Esophagus squamous epithelium (tissue), 4 donors: ENCODE measurements at regions not wholly inside any gene's neighbourhood (a gene's known extent, or its start where the extent isn't known, plus 50 kb on each side); places are given as distances from the start of the nearest gene placed in this dataset.

Source experiments
- POLR2A ChIP-seq, 4 donors: fragments of 450-650 bp; IDR thresholded peaks; one replicate each; pipeline ENCODE4 v1.6.1; 2017; ENCODE audit warnings: antibody characterized with exemption in 4 of 4, mild to moderate bottlenecking in 4 of 4, moderate library complexity in 3 of 4
- TF ChIP-seq, protein P1 (sequence below), 6 experiments: fragments of 450-650 bp in 4 of 6; fragments of 200-600 bp in 2 of 6; sonication (generic) in 2 of 6; IDR thresholded peaks; one replicate each; pipeline ENCODE4 v1.5.1; 2016 to 2019; ENCODE audit warnings: antibody characterized with exemption in 6 of 6, mild to moderate bottlenecking in 4 of 6, moderate library complexity in 4 of 6

DNA sequence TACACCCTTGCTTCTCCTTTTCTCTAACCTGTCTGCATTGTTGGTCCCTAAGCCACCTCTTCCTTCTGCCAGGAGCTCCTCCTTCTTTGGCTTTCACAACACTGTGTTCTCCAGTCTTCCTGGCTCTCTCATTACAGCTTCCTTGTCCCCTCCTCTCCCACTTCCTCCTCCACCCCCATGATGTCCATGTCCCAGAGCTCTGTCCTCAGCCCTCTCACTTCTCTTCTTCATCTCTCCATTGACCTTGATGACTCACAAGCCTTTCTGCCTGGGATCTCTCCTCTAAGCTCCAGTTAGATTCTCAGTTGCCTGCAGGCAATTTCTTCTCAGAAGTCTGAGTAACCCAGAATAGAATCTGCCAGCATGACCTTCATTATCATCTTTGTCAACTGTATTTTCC is 100.3 kb upstream of the WASF3 start:
- TF ChIP-seq, protein P1, sequence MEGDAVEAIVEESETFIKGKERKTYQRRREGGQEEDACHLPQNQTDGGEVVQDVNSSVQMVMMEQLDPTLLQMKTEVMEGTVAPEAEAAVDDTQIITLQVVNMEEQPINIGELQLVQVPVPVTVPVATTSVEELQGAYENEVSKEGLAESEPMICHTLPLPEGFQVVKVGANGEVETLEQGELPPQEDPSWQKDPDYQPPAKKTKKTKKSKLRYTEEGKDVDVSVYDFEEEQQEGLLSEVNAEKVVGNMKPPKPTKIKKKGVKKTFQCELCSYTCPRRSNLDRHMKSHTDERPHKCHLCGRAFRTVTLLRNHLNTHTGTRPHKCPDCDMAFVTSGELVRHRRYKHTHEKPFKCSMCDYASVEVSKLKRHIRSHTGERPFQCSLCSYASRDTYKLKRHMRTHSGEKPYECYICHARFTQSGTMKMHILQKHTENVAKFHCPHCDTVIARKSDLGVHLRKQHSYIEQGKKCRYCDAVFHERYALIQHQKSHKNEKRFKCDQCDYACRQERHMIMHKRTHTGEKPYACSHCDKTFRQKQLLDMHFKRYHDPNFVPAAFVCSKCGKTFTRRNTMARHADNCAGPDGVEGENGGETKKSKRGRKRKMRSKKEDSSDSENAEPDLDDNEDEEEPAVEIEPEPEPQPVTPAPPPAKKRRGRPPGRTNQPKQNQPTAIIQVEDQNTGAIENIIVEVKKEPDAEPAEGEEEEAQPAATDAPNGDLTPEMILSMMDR (IDR thresholded peaks at IDR 0.05) = no peak
- TF ChIP-seq POLR2A (IDR thresholded peaks at IDR 0.05) = no peak
